B cell (primary cell): ENCODE measurements at regions not wholly inside any gene's neighbourhood (a gene's known extent, or its start where the extent isn't known, plus 50 kb on each side); places are given as distances from the start of the nearest gene placed in this dataset.

ENCODE experiments used
- ATAC-seq: fragments of 200-7000 bp; cut with Tn5 transposase; one replicate; pipeline ENCODE4 v1.10.0; 2021; ENCODE audit warnings: low read depth, mild to moderate bottlenecking, moderate number of reproducible peaks, moderate library complexity
- CTCF ChIA-PET: fragments of 350-600 bp; sonication (Branson Sonifier 250); formaldehyde crosslinking; loops from one replicate; lab custom pipeline; 2021; ENCODE audit warnings: antibody characterized with exemption, inconsistent platforms; lab: Charles Lee
- POLR2A ChIA-PET: fragments of 350-600 bp; sonication (Branson Sonifier 250); formaldehyde crosslinking; loops from one replicate; lab custom pipeline; 2021; ENCODE audit warnings: antibody characterized with exemption; lab: Charles Lee
- DNase-seq: peaks from one replicate; pipeline ENCODE4 v3.0.0; 2013
- H2AFZ ChIP-seq: 2 replicates; pipeline ENCODE4 v1.6.1; 2012; ENCODE audit warnings: mild to moderate bottlenecking, low read depth, low read length; ENCODE audit not compliant: insufficient read depth, poor library complexity, severe bottlenecking
- H3K27ac ChIP-seq, 2 donors: 1 replicate in 1 of 2; 2 replicates in 1 of 2; pipeline ENCODE4 v1.5.1; 2012 to 2013; ENCODE audit warnings: low read length in 2 of 2, mild to moderate bottlenecking in 2 of 2, moderate library complexity in 1 of 2
- H3K27me3 ChIP-seq, 4 experiments: fragments of 200-600 bp in 1 of 4; sonication (generic) in 1 of 4; replicated peaks in 1 of 4; 1 replicate in 2 of 4; 2 replicates in 2 of 4; pipeline versions ENCODE4 v1.6.1 to v1.7.0; 2013 to 2016; ENCODE audit warnings: low read length in 3 of 4, mild to moderate bottlenecking in 2 of 4, mixed read lengths in 1 of 4, moderate library complexity in 1 of 4; ENCODE audit not compliant: insufficient read depth in 4 of 4, control insufficient read depth in 3 of 4; ENCODE audit errors: control extremely low read depth in 1 of 4
- H3K36me3 ChIP-seq, 2 experiments: replicated peaks in 1 of 2; 1 replicate in 1 of 2; 2 replicates in 1 of 2; pipeline versions ENCODE4 v1.6.1 to v1.7.1; 2013; ENCODE audit warnings: low read length in 1 of 2; ENCODE audit not compliant: insufficient read depth in 2 of 2, control insufficient read depth in 1 of 2; ENCODE audit errors: control extremely low read depth in 1 of 2, extremely low read depth in 1 of 2
- H3K4me1 ChIP-seq, 2 donors: fragments of 200-600 bp in 1 of 2; sonication (generic) in 1 of 2; 1 replicate in 1 of 2; 2 replicates in 1 of 2; pipeline versions ENCODE4 v1.5.1 to v1.6.1; 2013 to 2017; ENCODE audit warnings: low read length in 2 of 2; ENCODE audit not compliant: control insufficient read depth in 2 of 2, insufficient read depth in 2 of 2
- H3K4me2 ChIP-seq: replicated peaks from 2 replicates; pipeline ENCODE3; 2012; ENCODE audit warnings: mild to moderate bottlenecking, low read depth, low read length; ENCODE audit not compliant: poor library complexity, severe bottlenecking
- H3K4me3 ChIP-seq, 5 experiments: fragments of 200-600 bp in 1 of 5; sonication (generic) in 1 of 5; 1 replicate in 3 of 5; 2 replicates in 2 of 5; pipeline versions ENCODE4 v1.5.1 to v1.7.0; 2011 to 2016; ENCODE audit warnings: low read length in 4 of 5, mild to moderate bottlenecking in 4 of 5, low read depth in 2 of 5, control low read depth in 1 of 5, moderate library complexity in 1 of 5; ENCODE audit not compliant: insufficient read depth in 1 of 5; ENCODE audit errors: control extremely low read depth in 1 of 5, extremely low read depth in 1 of 5
- H3K79me2 ChIP-seq: fragments of 200-600 bp; sonication (generic); one replicate; pipeline ENCODE4 v1.6.0; 2016; ENCODE audit warnings: low read length; ENCODE audit not compliant: control insufficient read depth, insufficient read depth
- H3K9ac ChIP-seq: fragments of 200-600 bp; sonication (generic); 2 replicates; pipeline ENCODE4 v1.6.1; 2017; ENCODE audit warnings: mild to moderate bottlenecking, low read length, moderate library complexity
- H3K9me3 ChIP-seq, 3 donors: one replicate each; pipeline versions ENCODE4 v1.6.1 to v1.7.1; 2013; ENCODE audit warnings: low read length in 2 of 3; ENCODE audit not compliant: control insufficient read depth in 2 of 3, insufficient read depth in 1 of 3; ENCODE audit errors: control extremely low read depth in 1 of 3
- H4K20me1 ChIP-seq: 2 replicates; pipeline ENCODE4 v1.6.0; 2012; ENCODE audit warnings: mild to moderate bottlenecking, low read length; ENCODE audit not compliant: insufficient read depth, control insufficient read depth, poor library complexity, severe bottlenecking
- H3K27ac Mint-ChIP-seq: one replicate; pipeline ENCODE4 v1.8.0; 2021; ENCODE audit warnings: mixed read lengths
- H3K27me3 Mint-ChIP-seq: one replicate; pipeline ENCODE4 v1.8.0; 2021; ENCODE audit warnings: mixed read lengths
- H3K4me1 Mint-ChIP-seq: one replicate; pipeline ENCODE4 v1.8.0; 2021; ENCODE audit warnings: mixed read lengths
- H3K4me3 Mint-ChIP-seq: one replicate; pipeline ENCODE4 v1.8.0; 2021; ENCODE audit warnings: mixed read lengths
- H3K9me3 Mint-ChIP-seq: one replicate; pipeline ENCODE4 v1.8.0; 2022; ENCODE audit warnings: mixed read lengths; ENCODE audit not compliant: insufficient read depth
- CTCF ChIP-seq: fragments of 200-600 bp; IDR thresholded peaks from one replicate; pipeline ENCODE4 v1.8.0; 2022; ENCODE audit warnings: antibody characterized with exemption, mild to moderate bottlenecking
- EZH2 ChIP-seq: IDR thresholded peaks from 2 replicates; pipeline ENCODE4 v1.6.1; 2012; ENCODE audit warnings: borderline replicate concordance, low read depth, mild to moderate bottlenecking, moderate library complexity, low read length; ENCODE audit not compliant: insufficient read depth, poor library complexity, severe bottlenecking
- WGBS: methylation state at CpG from one replicate; pipeline ENCODE4 v1.1.5; 2013; ENCODE audit warnings: missing lambda C conversion rate; ENCODE audit not compliant: insufficient coverage; 5-methylcytosine and 5-hydroxymethylcytosine counted together
- intact Hi-C: fragments of 100-400 bp; cut with micrococcal nuclease; formaldehyde crosslinking; loops from one replicate; pipeline ENCODE4 v1.10.0; 2022

DNA sequence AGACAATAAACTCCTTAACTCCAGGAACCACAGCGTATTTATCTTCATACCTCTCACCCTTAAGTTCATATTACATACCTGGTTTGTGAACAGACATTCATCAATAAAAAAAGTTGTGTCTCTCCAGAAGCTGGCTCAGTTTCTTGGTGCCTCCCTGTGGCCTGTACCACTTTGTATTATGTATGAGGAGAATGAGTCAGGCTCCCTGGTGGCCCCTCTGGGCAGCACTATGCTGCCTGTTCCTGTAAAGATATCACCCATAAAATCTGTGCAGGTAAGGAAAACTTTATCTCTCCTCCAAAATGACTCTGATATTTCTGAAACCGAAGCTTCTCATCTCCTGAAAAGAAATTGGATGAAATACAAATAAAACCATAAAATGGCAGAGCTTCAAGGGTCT lies 198.4 kb upstream of the NT5C1B start:
- Histone ChIP-seq H3K27ac (no peak overlapping the region), H3K79me2 (no peaks in the 10 kb centered on the region), H3K9ac (no peak overlapping the region), H3K4me2 (no peak overlapping the region), H3K4me1 (no peaks in the 10 kb centered on the region), H3K36me3 (no peaks in the 10 kb centered on the region), H2AFZ (no peak overlapping the region), H3K9me3 (no peaks in the 10 kb centered on the region), H3K27me3 (no peaks in the 10 kb centered on the region), H4K20me1 (no peaks in the 10 kb centered on the region), H3K4me3 (no peak overlapping the region)
- Mint-ChIP-seq H3K9me3 (no peaks in the 10 kb centered on the region), H3K4me1 (no peaks in the 10 kb centered on the region), H3K27ac (no peak overlapping the region), H3K4me3 (no peak overlapping the region), H3K27me3 (no peaks in the 10 kb centered on the region)
- ATAC-seq (no peak), DNase-seq (no peak)
- intact Hi-C loops = no loop called here
- ChIA-PET CTCF (no interaction called here), POLR2A (no interaction called here)
- no peak for TF ChIP-seq CTCF
- WGBS = no CpG with 5 or more reads among the region's 2 CpGs

DNA sequence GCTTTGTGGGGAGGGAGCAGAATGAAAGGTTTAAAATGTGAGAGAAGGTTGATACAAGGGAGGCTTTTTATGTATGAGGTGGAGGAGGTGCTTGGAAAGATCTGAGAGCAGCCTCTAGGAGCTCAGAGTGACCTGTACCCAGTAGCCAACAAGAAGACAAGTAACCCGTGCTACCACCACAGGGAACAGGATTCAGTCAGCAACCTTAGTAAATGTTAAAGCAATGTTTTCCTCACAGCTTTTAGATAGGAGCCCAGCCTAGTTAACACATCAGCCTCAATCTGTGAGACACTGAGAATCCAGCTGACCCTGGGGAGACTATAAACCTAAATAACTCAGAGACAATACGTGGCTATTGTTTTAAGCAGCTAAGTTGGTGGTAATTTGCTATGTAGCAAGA lies 194.9 kb upstream of the NT5C1B start:
- H4K20me1 ChIP-seq = no peaks in the 10 kb centered on the region
- CTCF ChIA-PET = no interaction called here
- H3K27me3 ChIP-seq = no peaks in the 10 kb centered on the region
- H3K27ac ChIP-seq = no peak overlapping the region
- WGBS = 100% methylated on average over 1 of the region's 2 CpGs
- TF ChIP-seq CTCF (no peak), EZH2 (no peak)
- Mint-ChIP-seq H3K27me3 (no peaks in the 10 kb centered on the region), H3K4me3 (no peak overlapping the region), H3K9me3 (no peaks in the 10 kb centered on the region), H3K27ac (no peak overlapping the region), H3K4me1 (no peaks in the 10 kb centered on the region)
- ATAC-seq (no peak), DNase-seq (no peak)
- H3K36me3 ChIP-seq = no peaks in the 10 kb centered on the region
- H3K4me1 ChIP-seq = no peaks in the 10 kb centered on the region
- H3K9ac ChIP-seq = no peak overlapping the region
- H3K9me3 ChIP-seq = no peaks in the 10 kb centered on the region
- no peak overlapping the region for H3K4me2 ChIP-seq
- H2AFZ ChIP-seq = no peak overlapping the region
- H3K4me3 ChIP-seq = no peak overlapping the region
- no peaks in the 10 kb centered on the region for H3K79me2 ChIP-seq
- POLR2A ChIA-PET = no interaction called here
- intact Hi-C loops = no loop called here
